K562 (cell line): ENCODE measurements at regions not wholly inside any gene's neighbourhood (a gene's known extent, or its start where the extent isn't known, plus 50 kb on each side); places are given as distances from the start of the nearest gene placed in this dataset.

Experiments used
- ATAC-seq: fragments of 200-7000 bp; cut with Tn5 transposase; 3 replicates; pipeline ENCODE4 v1.9.1; 2020; ENCODE audit warnings: moderate library complexity
- BruUV-seq: library from RNA; stranded (reverse); fragments of 400-500 nt; replicated peaks from 2 replicates; lab custom pipeline; 2021; lab: Mats Ljungman, UMichigan
- CTCF ChIA-PET: fragments of 300-600 bp; formaldehyde crosslinking; extraction: SDS; loops from one replicate; lab custom pipeline; 2021; ENCODE audit warnings: low intra/inter-chr PET ratio; lab: Yijun Ruan, JAX
- POLR2A ChIA-PET: fragments of 300-600, 350-650 bp; sonication (Branson Sonifier 250); formaldehyde crosslinking; extraction: SDS; loops from one replicate; lab custom pipeline; 2021; ENCODE audit warnings: antibody characterized with exemption, inconsistent platforms; lab: Yijun Ruan, JAX
- DNase-seq, 4 experiments: peaks; one replicate each; pipeline versions ENCODE4 v3.0.0 to v3.0.0-alpha.2; 2011 to 2018; ENCODE audit warnings: low spot score in 3 of 4, mixed read lengths in 3 of 4; ENCODE audit errors: extremely low read depth in 1 of 4
- FAIRE-seq: peaks from 2 replicates; lab custom pipeline; 2011; peaks lifted over from hg19 to GRCh38; lab: Jason Lieb, UNC
- H2AFZ ChIP-seq: 2 replicates; pipeline ENCODE4 v1.6.0; 2011; ENCODE audit warnings: low read depth, low read length, control low read depth, inconsistent platforms
- H3K27ac ChIP-seq: fragments of 200-600 bp; 3 replicates; pipeline ENCODE4 v1.8.0; 2011; ENCODE audit warnings: low read depth, mild to moderate bottlenecking, control low read depth, inconsistent platforms, low read length, moderate library complexity, mixed read lengths; ENCODE audit errors: extremely low read depth
- H3K27me3 ChIP-seq, 2 experiments: fragments of 300-600 bp in 1 of 2; 2 replicates in 1 of 2; 3 replicates in 1 of 2; pipeline versions ENCODE4 v1.6.0 to v1.8.0; 2011; ENCODE audit warnings: inconsistent platforms in 2 of 2, low read length in 2 of 2, mild to moderate bottlenecking in 1 of 2, mixed read lengths in 1 of 2, moderate library complexity in 1 of 2; ENCODE audit not compliant: control insufficient read depth in 2 of 2, insufficient read depth in 2 of 2
- H3K36me3 ChIP-seq: fragments of 300-600 bp; 3 replicates; pipeline ENCODE4 v1.8.0; 2011; ENCODE audit warnings: mild to moderate bottlenecking, low read length, inconsistent platforms; ENCODE audit not compliant: control insufficient read depth, insufficient read depth
- H3K4me1 ChIP-seq, 2 experiments: fragments of 200-600 bp in 1 of 2; replicated peaks in 1 of 2; 2 replicates in 1 of 2; 3 replicates in 1 of 2; pipeline versions ENCODE4 v1.5.1 to v1.8.0; 2011; ENCODE audit warnings: inconsistent platforms in 2 of 2, low read length in 2 of 2, mild to moderate bottlenecking in 1 of 2, mixed read lengths in 1 of 2, moderate library complexity in 1 of 2; ENCODE audit not compliant: control insufficient read depth in 2 of 2, insufficient read depth in 2 of 2
- H3K4me2 ChIP-seq: 2 replicates; pipeline ENCODE4 v1.6.1; 2011; ENCODE audit warnings: low read length, control low read depth, inconsistent platforms, mixed read lengths; ENCODE audit not compliant: insufficient read depth
- H3K4me3 ChIP-seq: fragments of 200-600 bp; sonication (generic), shearing (Covaris generic); 2 replicates; pipeline ENCODE4 v1.5.1; 2016; ENCODE audit warnings: control low read depth, inconsistent platforms
- H3K79me2 ChIP-seq: fragments of 200-600 bp; 3 replicates; pipeline ENCODE4 v1.8.0; 2011; ENCODE audit warnings: low read length, inconsistent platforms; ENCODE audit not compliant: control insufficient read depth, insufficient read depth
- H3K9ac ChIP-seq, 2 experiments: 2 replicates each; pipeline versions ENCODE4 v1.6.0 to v1.6.1; 2011; ENCODE audit warnings: low read depth in 2 of 2, low read length in 2 of 2, control low read depth in 1 of 2, inconsistent platforms in 1 of 2, mild to moderate bottlenecking in 1 of 2, mixed read lengths in 1 of 2; ENCODE audit not compliant: insufficient read depth in 1 of 2
- H3K9me1 ChIP-seq: one replicate; pipeline ENCODE4 v1.6.0; 2011; ENCODE audit warnings: inconsistent platforms, mild to moderate bottlenecking, low read length, moderate library complexity; ENCODE audit not compliant: control insufficient read depth, insufficient read depth
- H3K9me3 ChIP-seq: replicated peaks from 2 replicates; pipeline ENCODE4 v1.5.1; 2011; ENCODE audit warnings: low read depth, low read length, inconsistent platforms; ENCODE audit not compliant: control insufficient read depth, insufficient read depth
- H4K20me1 ChIP-seq: replicated peaks from 2 replicates; pipeline ENCODE4 v1.6.1; 2011; ENCODE audit warnings: low read length, inconsistent platforms, mixed read lengths; ENCODE audit not compliant: control insufficient read depth, insufficient read depth
- BMI1 ChIP-seq: fragments of 150-350 bp; IDR thresholded peaks from 2 replicates; pipeline ENCODE4 v1.6.1; 2014; ENCODE audit warnings: low read length
- C11orf30 ChIP-seq: fragments of 450-650 bp; IDR thresholded peaks from 2 replicates; pipeline ENCODE4 v1.6.1; 2016; ENCODE audit warnings: low read depth, mild to moderate bottlenecking
- DIDO1 ChIP-seq: fragments of 450-650 bp; IDR thresholded peaks from 2 replicates; pipeline ENCODE4 v1.6.1; 2016; ENCODE audit warnings: low read depth, missing biosample characterization, missing genetic modification characterization
- HNRNPLL ChIP-seq: fragments of 200-400 bp; formaldehyde crosslinking; IDR thresholded peaks from 2 replicates; pipeline ENCODE4 v1.6.1; 2017; ENCODE audit warnings: low read length, low read depth, mild to moderate bottlenecking; ENCODE audit not compliant: poor library complexity, severe bottlenecking
- HOMEZ ChIP-seq: fragments of 250-450 bp; sonication (Bioruptor Pico); IDR thresholded peaks from 2 replicates; pipeline ENCODE4 v1.4.0; 2020; ENCODE audit warnings: mild to moderate bottlenecking, moderate library complexity
- MAFF ChIP-seq: IDR thresholded peaks from 2 replicates; pipeline ENCODE4 v1.6.1; 2012; ENCODE audit warnings: low read length, improper control_type of control experiment
- MAFG ChIP-seq: fragments of 450-650 bp; conservative IDR thresholded peaks from 2 replicates; pipeline ENCODE4 v1.6.1; 2016; ENCODE audit warnings: missing genetic modification characterization, missing compliant biosample characterization
- MAFK ChIP-seq: IDR thresholded peaks from 2 replicates; pipeline ENCODE4 v1.6.1; 2011; ENCODE audit warnings: low read length, improper control_type of control experiment
- PATZ1 ChIP-seq: fragments of 250-450 bp; sonication (Bioruptor Pico); IDR thresholded peaks from 2 replicates; pipeline ENCODE4 v1.5.0; 2020; ENCODE audit warnings: mild to moderate bottlenecking, borderline replicate concordance
- PYGO2 ChIP-seq: fragments of 450-650 bp; IDR thresholded peaks from 2 replicates; pipeline ENCODE4 v1.6.1; 2016; ENCODE audit warnings: mild to moderate bottlenecking, missing genetic modification characterization, moderate library complexity, missing compliant biosample characterization
- SNIP1 ChIP-seq: fragments of 450-650 bp; IDR thresholded peaks from 2 replicates; pipeline ENCODE4 v1.7.1; 2017; ENCODE audit warnings: low read depth, mild to moderate bottlenecking
- STAT5B ChIP-seq: fragments of 250-450 bp; sonication (Bioruptor Pico); IDR thresholded peaks from 2 replicates; pipeline ENCODE4 v1.8.0; 2021; ENCODE audit warnings: mild to moderate bottlenecking, inconsistent platforms
- THAP7 ChIP-seq: fragments of 250-450 bp; sonication (Bioruptor Pico); IDR thresholded peaks from 2 replicates; pipeline ENCODE4 v1.5.0; 2021
- ZNF121 ChIP-seq: sonication (generic); formaldehyde crosslinking; conservative IDR thresholded peaks from 2 replicates; pipeline ENCODE4 v1.8.0; 2022; ENCODE audit warnings: missing genetic modification reagents
- ZNF316 ChIP-seq: fragments of 450-650 bp; IDR thresholded peaks from 2 replicates; pipeline ENCODE4 v1.6.1; 2016
- ZNF695 ChIP-seq: fragments of 450-650 bp; formaldehyde crosslinking; IDR thresholded peaks from 2 replicates; pipeline ENCODE4 v1.4.0; 2020; ENCODE audit warnings: mild to moderate bottlenecking, moderate library complexity
- WGBS: fragments of 100-300 bp; shearing (Covaris generic); methylation state at CpG from one replicate; pipeline ENCODE4 v1.1.6; 2016; ENCODE audit warnings: low coverage, mixed read lengths; ENCODE audit not compliant: insufficient coverage; ENCODE audit errors: missing lambda C conversion rate; 5-methylcytosine and 5-hydroxymethylcytosine counted together
- in situ Hi-C: fragments of 300-500 bp; cut with MboI; formaldehyde crosslinking; loops from 4 replicates; pipeline ENCODE4 v1.15.0; 2018; ENCODE audit warnings: inconsistent platforms, mixed read lengths
- intact Hi-C: fragments of 100-400 bp; cut with micrococcal nuclease; formaldehyde crosslinking; loops from 2 replicates; pipeline ENCODE4 v1.14.2; 2022

GRCh38 chr18:28342231-28342630 is 165.3 kb upstream of the CDH2 start:
- intact Hi-C loops: no loop called here
- ATAC-seq (no peak), DNase-seq (no peak), FAIRE-seq (no peak)
- no peaks in the 10 kb centered on the region for H3K36me3 ChIP-seq
- H3K27me3 ChIP-seq: no peaks in the 10 kb centered on the region
- in situ Hi-C loops: no loop called here
- CTCF ChIA-PET: no interaction called here
- no peaks in the 10 kb centered on the region for H3K4me1 ChIP-seq
- TF ChIP-seq MAFF (peak; percentile 84), ZNF316 (peak; percentile 88), SNIP1 (no peak), MAFK (peak; percentile 89), MAFG (tag) (peak; percentile 70), PYGO2 (tag) (no peak), C11orf30 (peak; percentile 62)
- POLR2A ChIA-PET: no interaction called here
- WGBS: 0% methylated on average over 1 of the region's 1 CpG
- no peak overlapping the region for H3K4me2 ChIP-seq
- no peaks in the 10 kb centered on the region for H4K20me1 ChIP-seq
- no peaks in the 10 kb centered on the region for H3K9me3 ChIP-seq
- no peak overlapping the region for H3K27ac ChIP-seq
- BruUV-seq: no TSS peak
- H2AFZ ChIP-seq: no peak overlapping the region
- no peaks in the 10 kb centered on the region for H3K9me1 ChIP-seq
- no peak overlapping the region for H3K9ac ChIP-seq
- no peaks in the 10 kb centered on the region for H3K79me2 ChIP-seq
- no peak overlapping the region for H3K4me3 ChIP-seq

- intact Hi-C loops (no loop called here), in situ Hi-C loops (no loop called here)
- no peak for ATAC-seq
- Histone ChIP-seq H3K4me2 (no peak overlapping the region), H3K9ac (no peak overlapping the region), H4K20me1 (no peaks in the 10 kb centered on the region), H2AFZ (no peak overlapping the region), H3K9me1 (no peaks in the 10 kb centered on the region), H3K36me3 (no peaks in the 10 kb centered on the region), H3K4me1 (no peaks in the 10 kb centered on the region), H3K9me3 (no peaks in the 10 kb centered on the region), H3K27ac (no peak overlapping the region), H3K27me3 (no peaks in the 10 kb centered on the region), H3K79me2 (no peaks in the 10 kb centered on the region), H3K4me3 (no peak overlapping the region)
- CTCF ChIA-PET: no interaction called here
- POLR2A ChIA-PET: no interaction called here
- DNase-seq: no peak
- FAIRE-seq: no peak
- no TSS peak for BruUV-seq
- 0% methylated on average over 1 of the region's 1 CpG for WGBS
- TF ChIP-seq DIDO1 (tag): no peak
- no peak for TF ChIP-seq ZNF695 (CRISPR knock-in tag)
- TF ChIP-seq STAT5B (CRISPR knock-in tag): no peak
- TF ChIP-seq PATZ1 (CRISPR knock-in tag): no peak
- TF ChIP-seq HOMEZ (CRISPR knock-in tag): no peak
- no peak for TF ChIP-seq THAP7 (CRISPR knock-in tag)
- no peak for TF ChIP-seq HNRNPLL
- no peak for TF ChIP-seq BMI1
- no peak for TF ChIP-seq ZNF121 (CRISPR knock-in tag)
These were observed 161.4 kb upstream of the CDH2 start for GRCh38 chr18:28338316-28338715.
